ENCODE measurements at regions not wholly inside any gene's neighbourhood (a gene's known extent, or its start where the extent isn't known, plus 50 kb on each side); places are given as distances from the start of the nearest gene placed in this dataset.

DNA sequence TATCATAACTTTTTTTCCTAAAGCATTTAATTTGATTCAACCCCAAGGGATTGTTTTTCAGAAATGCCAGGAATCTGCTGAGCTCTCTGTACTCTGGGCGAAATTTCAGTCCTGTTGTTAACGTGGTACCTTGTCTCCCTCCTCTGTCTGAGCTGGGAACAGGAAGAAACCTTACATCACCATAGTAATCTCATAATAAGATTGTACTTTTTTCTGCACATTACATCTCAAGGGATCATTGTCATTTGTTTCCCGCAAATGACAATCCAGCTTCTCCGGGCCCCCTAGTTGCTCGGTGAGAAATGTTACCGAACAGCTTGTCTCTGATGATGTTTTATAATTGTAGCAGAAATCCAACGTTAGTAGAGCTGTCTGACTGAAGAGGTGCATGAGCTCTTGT lies 152.7 kb upstream of the ERCC4 start:
- no peak overlapping the region for H3K4me3 ChIP-seq (ENCODE audit: low read depth, low read length)
- CTCF ChIA-PET: no interaction called here
- H3K36me3 ChIP-seq (ENCODE audit: control insufficient read depth in 2 of 2, insufficient read depth in 1 of 2, low read length in 2 of 2): no peaks in the 10 kb centered on the region
- POLR2A ChIA-PET: interaction anchor here (0.6 kb wide), 1 partner anchor 12 kb away, joined by 4 read pairs; no protein-coding TSS in a partner anchor
- no peak for TF ChIP-seq PRDM1 (tag by site-specific recombination; IDR thresholded peaks at IDR 0.05)
- TF ChIP-seq, protein P1, sequence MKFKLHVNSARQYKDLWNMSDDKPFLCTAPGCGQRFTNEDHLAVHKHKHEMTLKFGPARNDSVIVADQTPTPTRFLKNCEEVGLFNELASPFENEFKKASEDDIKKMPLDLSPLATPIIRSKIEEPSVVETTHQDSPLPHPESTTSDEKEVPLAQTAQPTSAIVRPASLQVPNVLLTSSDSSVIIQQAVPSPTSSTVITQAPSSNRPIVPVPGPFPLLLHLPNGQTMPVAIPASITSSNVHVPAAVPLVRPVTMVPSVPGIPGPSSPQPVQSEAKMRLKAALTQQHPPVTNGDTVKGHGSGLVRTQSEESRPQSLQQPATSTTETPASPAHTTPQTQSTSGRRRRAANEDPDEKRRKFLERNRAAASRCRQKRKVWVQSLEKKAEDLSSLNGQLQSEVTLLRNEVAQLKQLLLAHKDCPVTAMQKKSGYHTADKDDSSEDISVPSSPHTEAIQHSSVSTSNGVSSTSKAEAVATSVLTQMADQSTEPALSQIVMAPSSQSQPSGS (tag by site-specific recombination; IDR thresholded peaks at IDR 0.05; ENCODE audit: low read depth): no peak
- TF ChIP-seq ZNF223 (tag by site-specific recombination; IDR thresholded peaks at IDR 0.05): no peak
- no peak for TF ChIP-seq ZNF140 (tag by site-specific recombination; IDR thresholded peaks at IDR 0.05)
- H3K27ac ChIP-seq (ENCODE audit: extremely low read depth, low read depth, low read length): no peak overlapping the region
- H3K9me3 ChIP-seq (ENCODE audit: control insufficient read depth, insufficient read depth, low read depth, low read length): no peaks in the 10 kb centered on the region
- H3K4me1 ChIP-seq (ENCODE audit: control insufficient read depth, insufficient read depth, low read length): no peaks in the 10 kb centered on the region

DNA sequence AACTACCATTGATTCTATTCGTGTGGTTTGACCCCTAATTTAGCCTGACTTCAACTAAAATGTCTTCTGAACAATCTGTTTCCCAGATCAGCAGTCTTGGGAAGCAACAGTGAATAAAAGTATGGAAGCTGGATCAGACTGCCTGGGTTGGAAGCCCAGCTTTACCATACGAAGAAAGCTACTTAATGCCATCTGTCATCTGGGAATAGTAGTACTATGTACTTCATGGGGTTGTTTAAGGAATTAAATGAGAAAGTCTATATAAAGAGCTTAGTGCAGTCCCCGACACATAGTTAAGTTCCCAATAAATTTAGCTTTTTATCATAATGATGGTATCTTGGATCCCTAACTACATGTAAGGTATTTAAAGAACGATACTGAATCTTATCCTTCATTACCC lies 151.5 kb upstream of the ERCC4 start:
- H3K27ac ChIP-seq (ENCODE audit: extremely low read depth, low read depth, low read length): no peak overlapping the region
- CTCF ChIA-PET: no interaction called here
- POLR2A ChIA-PET: no interaction called here

More for the DNA sequence above, 151.5 kb upstream of the ERCC4 start:
- Histone ChIP-seq H3K9me3 (ENCODE audit: control insufficient read depth, insufficient read depth, low read depth, low read length) (no peaks in the 10 kb centered on the region), H3K4me3 (ENCODE audit: low read depth, low read length) (no peak overlapping the region), H3K36me3 (ENCODE audit: control insufficient read depth in 2 of 2, insufficient read depth in 1 of 2, low read length in 2 of 2) (no peaks in the 10 kb centered on the region), H3K4me1 (ENCODE audit: control insufficient read depth, insufficient read depth, low read length) (no peaks in the 10 kb centered on the region)
- no peak for TF ChIP-seq ZNF747 (tag by site-specific recombination; IDR thresholded peaks at IDR 0.05)
- TF ChIP-seq RBAK (tag by site-specific recombination; IDR thresholded peaks at IDR 0.05): no peak
- no peak for TF ChIP-seq ZNF48 (tag by site-specific recombination; IDR thresholded peaks at IDR 0.05)
- no peak for TF ChIP-seq SCRT2 (tag by site-specific recombination; IDR thresholded peaks at IDR 0.05)
- TF ChIP-seq ZNF544 (tag by site-specific recombination; IDR thresholded peaks at IDR 0.05): no peak
- no peak for TF ChIP-seq ZNF518A (tag by site-specific recombination; conservative IDR thresholded peaks at IDR 0.05; ENCODE audit: low read depth)
- no peak for TF ChIP-seq ZBTB6 (tag by site-specific recombination; IDR thresholded peaks at IDR 0.05)
- TF ChIP-seq ZFP41 (tag by site-specific recombination; IDR thresholded peaks at IDR 0.05; ENCODE audit: borderline replicate concordance): no peak
- TF ChIP-seq, protein P2, sequence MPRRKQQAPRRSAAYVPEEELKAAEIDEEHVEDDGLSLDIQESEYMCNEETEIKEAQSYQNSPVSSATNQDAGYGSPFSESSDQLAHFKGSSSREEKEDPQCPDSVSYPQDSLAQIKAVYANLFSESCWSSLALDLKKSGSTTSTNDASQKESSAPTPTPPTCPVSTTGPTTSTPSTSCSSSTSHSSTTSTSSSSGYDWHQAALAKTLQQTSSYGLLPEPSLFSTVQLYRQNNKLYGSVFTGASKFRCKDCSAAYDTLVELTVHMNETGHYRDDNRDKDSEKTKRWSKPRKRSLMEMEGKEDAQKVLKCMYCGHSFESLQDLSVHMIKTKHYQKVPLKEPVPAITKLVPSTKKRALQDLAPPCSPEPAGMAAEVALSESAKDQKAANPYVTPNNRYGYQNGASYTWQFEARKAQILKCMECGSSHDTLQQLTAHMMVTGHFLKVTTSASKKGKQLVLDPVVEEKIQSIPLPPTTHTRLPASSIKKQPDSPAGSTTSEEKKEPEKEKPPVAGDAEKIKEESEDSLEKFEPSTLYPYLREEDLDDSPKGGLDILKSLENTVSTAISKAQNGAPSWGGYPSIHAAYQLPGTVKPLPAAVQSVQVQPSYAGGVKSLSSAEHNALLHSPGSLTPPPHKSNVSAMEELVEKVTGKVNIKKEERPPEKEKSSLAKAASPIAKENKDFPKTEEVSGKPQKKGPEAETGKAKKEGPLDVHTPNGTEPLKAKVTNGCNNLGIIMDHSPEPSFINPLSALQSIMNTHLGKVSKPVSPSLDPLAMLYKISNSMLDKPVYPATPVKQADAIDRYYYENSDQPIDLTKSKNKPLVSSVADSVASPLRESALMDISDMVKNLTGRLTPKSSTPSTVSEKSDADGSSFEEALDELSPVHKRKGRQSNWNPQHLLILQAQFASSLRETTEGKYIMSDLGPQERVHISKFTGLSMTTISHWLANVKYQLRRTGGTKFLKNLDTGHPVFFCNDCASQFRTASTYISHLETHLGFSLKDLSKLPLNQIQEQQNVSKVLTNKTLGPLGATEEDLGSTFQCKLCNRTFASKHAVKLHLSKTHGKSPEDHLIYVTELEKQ (tag by site-specific recombination; IDR thresholded peaks at IDR 0.05; ENCODE audit: borderline replicate concordance): no peak
- TF ChIP-seq KLF9 (tag by site-specific recombination; IDR thresholded peaks at IDR 0.05; ENCODE audit: low read depth): no peak
- no peak for TF ChIP-seq ZBTB21 (tag by site-specific recombination; IDR thresholded peaks at IDR 0.05)
- no peak for TF ChIP-seq HOXD13 (CRISPR knock-in tag; IDR thresholded peaks at IDR 0.05; ENCODE audit: borderline replicate concordance)
